BLaER1 treated with 17β-estradiol and CSF1 and Interleukin-3, amounts not matched to agents 10 nM and 100 nM (cell line): ENCODE measurements at regions not wholly inside any gene's neighbourhood (a gene's known extent, or its start where the extent isn't known, plus 50 kb on each side); places are given as distances from the start of the nearest gene placed in this dataset.

Experiments
- H3K27ac ChIP-seq, 11 experiments: shearing (Covaris generic); formaldehyde crosslinking; 2 replicates each; pipeline ENCODE4 v1.8.1; 2022
- H3K27me3 ChIP-seq, 11 experiments: shearing (Covaris generic); formaldehyde crosslinking; 2 replicates each; pipeline ENCODE4 v1.8.1; 2022
- H3K36me3 ChIP-seq, 11 experiments: shearing (Covaris generic); formaldehyde crosslinking; 2 replicates each; pipeline ENCODE4 v1.8.1; 2022
- H3K4me1 ChIP-seq, 10 experiments: shearing (Covaris generic); formaldehyde crosslinking; 2 replicates each; pipeline ENCODE4 v1.8.1; 2022
- H3K4me2 ChIP-seq, 11 experiments: shearing (Covaris generic); formaldehyde crosslinking; 2 replicates each; pipeline ENCODE4 v1.8.1; 2022
- H3K4me3 ChIP-seq, 10 experiments: shearing (Covaris generic); formaldehyde crosslinking; 2 replicates each; pipeline ENCODE4 v1.8.1; 2022
- H3K9ac ChIP-seq, 11 experiments: shearing (Covaris generic); formaldehyde crosslinking; 2 replicates each; pipeline ENCODE4 v1.8.1; 2022
- H3K9me3 ChIP-seq, 11 experiments: shearing (Covaris generic); formaldehyde crosslinking; replicated peaks in 1 of 11; 2 replicates each; pipeline ENCODE4 v1.8.1; 2022
- H4K20me1 ChIP-seq, 11 experiments: shearing (Covaris generic); formaldehyde crosslinking; 2 replicates each; pipeline ENCODE4 v1.8.1; 2022
- Cebpa-rat ChIP-seq, 11 experiments: shearing (Covaris generic); IDR thresholded peaks; 2 replicates each; pipeline ENCODE4 v1.8.1; 2022

DNA sequence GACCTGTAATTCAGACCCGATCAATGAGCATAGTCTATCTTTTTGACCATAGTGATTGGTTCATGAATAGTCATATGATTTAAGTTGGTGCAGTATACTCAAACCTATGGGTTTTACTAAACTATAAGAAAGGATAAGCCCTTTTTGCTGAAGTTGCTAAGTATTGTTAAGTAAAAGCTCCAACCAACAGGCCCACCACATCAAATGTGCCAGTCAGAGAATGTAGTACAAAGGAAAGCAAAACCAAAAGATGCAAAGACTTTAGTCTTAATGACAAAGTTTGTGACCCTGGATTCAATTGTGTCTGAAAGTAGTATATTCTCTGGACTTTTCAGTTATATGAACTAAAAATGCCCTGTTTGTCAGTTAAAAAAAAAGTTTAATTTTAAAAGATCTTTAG lies 208.1 kb upstream of the TET2 start:
- no peak overlapping the region; a peak in 1 of 22 replicates for H3K27ac ChIP-seq
- H3K9me3 ChIP-seq = peaks cover 4 to 23% (median 7%) of the 10 kb centered on the region in 11 experiments; a peak in 16 of 22 replicates
- TF ChIP-seq Cebpa-rat (IDR thresholded peaks at IDR 0.05) = no peak
- no peaks in the 10 kb centered on the region for H3K36me3 ChIP-seq
- H4K20me1 ChIP-seq = no peaks in the 10 kb centered on the region
- H3K4me3 ChIP-seq = no peak overlapping the region
- no peak overlapping the region for H3K4me2 ChIP-seq
- H3K27me3 ChIP-seq = no peaks in the 10 kb centered on the region
- no peak overlapping the region for H3K9ac ChIP-seq
- peaks cover 0 to 6% (median 0%) of the 10 kb centered on the region in 10 experiments; a peak in 1 of 20 replicates for H3K4me1 ChIP-seq

DNA sequence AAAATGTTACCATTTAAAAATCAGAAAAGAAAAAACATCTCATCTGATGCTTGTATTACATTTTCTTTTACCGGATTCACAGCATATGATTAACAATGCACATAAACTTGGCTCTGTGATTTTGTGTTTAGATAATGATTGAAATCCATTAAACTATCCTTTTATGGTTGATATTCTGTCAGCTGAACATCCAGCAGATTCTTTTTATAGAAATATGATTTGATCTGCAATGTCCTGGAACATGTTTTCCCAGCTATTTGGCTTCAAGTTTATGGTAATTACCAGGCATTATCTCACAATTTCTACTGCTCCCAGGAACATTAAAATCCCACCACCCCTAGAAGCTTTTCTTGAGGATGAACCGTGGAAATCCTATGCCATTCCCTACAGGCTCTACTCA lies 205.7 kb upstream of the TET2 start:
- H3K27ac ChIP-seq = no peak overlapping the region
- H4K20me1 ChIP-seq = no peaks in the 10 kb centered on the region
- TF ChIP-seq Cebpa-rat (IDR thresholded peaks at IDR 0.05) = no peak
- no peak overlapping the region for H3K4me2 ChIP-seq
- H3K36me3 ChIP-seq = no peaks in the 10 kb centered on the region
- H3K9me3 ChIP-seq = peaks cover 0 to 2% (median 0%) of the 10 kb centered on the region in 11 experiments; a peak in 2 of 22 replicates
- no peak overlapping the region for H3K9ac ChIP-seq
- no peak overlapping the region for H3K4me3 ChIP-seq
- no peaks in the 10 kb centered on the region for H3K27me3 ChIP-seq
- peaks cover 0 to 6% (median 0%) of the 10 kb centered on the region in 10 experiments; a peak in 1 of 20 replicates for H3K4me1 ChIP-seq

DNA sequence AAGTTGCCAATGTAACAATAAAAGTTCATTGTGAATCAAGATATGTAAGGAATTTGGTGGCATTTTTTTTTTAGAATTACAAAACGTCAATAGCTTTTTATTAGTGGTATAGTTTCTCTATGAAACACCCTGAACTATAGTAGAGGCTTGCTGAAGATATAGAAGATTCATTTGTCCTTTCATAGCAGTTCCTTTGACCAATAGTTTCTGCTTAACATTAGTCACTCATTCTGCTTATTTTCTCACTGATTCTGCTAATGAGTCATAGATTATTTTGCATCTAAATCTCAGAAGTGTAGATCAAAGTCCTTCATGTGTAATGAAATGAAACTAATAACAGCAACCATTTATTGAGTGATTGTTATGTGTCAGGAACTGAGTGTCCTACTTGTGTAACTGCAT lies 205.0 kb upstream of the TET2 start:
- Histone ChIP-seq H3K27me3 (no peaks in the 10 kb centered on the region), H3K36me3 (no peaks in the 10 kb centered on the region), H3K27ac (no peak overlapping the region), H3K4me2 (no peak overlapping the region), H4K20me1 (no peaks in the 10 kb centered on the region), H3K4me3 (no peak overlapping the region), H3K9me3 (no peaks in the 10 kb centered on the region), H3K9ac (no peak overlapping the region), H3K4me1 (peaks cover 0 to 6% (median 0%) of the 10 kb centered on the region in 10 experiments; a peak in 1 of 20 replicates)
- no peak for TF ChIP-seq Cebpa-rat (IDR thresholded peaks at IDR 0.05)

DNA sequence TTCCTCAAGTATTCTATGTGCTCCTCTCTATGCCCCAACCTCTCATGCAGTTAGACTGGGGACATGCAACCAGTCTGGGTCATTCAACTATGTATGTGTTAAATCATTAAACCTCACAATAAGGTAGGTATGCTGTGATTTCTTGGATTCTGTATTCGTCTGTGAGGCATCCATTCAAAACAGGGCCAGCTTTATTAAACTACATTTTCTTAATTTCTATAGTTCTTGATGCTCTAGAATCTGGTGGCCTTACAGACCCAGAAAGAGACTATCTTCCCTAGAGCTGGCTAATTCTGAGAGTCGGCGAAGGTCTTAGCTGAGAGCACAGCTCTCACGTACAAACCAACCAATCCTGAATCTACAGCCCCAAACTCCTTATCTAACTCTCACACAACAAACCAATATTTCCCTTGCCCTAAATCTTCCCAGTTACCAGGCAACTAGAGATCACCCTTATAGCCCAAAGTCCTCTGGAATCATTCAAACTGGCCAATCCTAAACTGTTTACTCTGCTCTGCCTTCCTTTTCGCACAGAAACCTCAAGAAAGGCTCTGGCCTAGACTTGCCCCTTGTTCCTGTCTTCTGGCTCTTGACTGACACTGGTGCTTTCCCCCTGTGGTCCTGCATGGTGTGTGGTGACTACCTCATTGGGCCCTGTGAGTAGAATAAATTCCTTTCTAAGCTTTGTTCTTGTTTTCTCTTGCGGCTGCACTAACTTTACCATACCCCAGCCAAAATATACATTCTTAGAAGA lies 203.5 kb upstream of the TET2 start:
- peaks cover 0 to under 1% (median 0%) of the 10 kb centered on the region in 10 experiments; a peak in 1 of 20 replicates for H3K4me1 ChIP-seq
- 0 out of 22 replicates have a peak overlapping the region, but pooled peaks of 1 of the 11 experiments have one; percentile 14 for H3K4me2 ChIP-seq
- H3K27ac ChIP-seq = no peak overlapping the region
- no peaks in the 10 kb centered on the region for H4K20me1 ChIP-seq
- no peaks in the 10 kb centered on the region for H3K9me3 ChIP-seq
- no peaks in the 10 kb centered on the region for H3K27me3 ChIP-seq
- no peak overlapping the region for H3K4me3 ChIP-seq
- no peaks in the 10 kb centered on the region for H3K36me3 ChIP-seq
- no peak for TF ChIP-seq Cebpa-rat (IDR thresholded peaks at IDR 0.05)
- no peak overlapping the region for H3K9ac ChIP-seq

DNA sequence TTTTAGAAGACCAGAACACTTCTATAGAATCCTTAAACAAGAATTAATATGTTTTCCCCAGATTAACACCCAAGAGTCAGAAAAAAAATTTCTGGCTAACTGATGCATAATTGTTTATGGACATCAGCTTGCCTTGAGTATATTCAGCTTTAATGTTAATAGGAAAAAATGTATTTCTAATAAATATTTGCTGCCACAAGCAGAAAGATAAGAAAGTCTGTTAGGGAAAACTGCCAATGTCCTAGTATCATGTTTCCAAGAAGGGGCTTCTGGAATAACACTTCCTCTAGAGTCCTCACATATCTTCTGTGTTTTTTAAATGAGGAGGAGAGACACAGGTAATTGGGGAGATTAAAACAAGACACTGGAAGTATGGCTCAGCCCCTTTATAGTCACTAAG lies 202.1 kb upstream of the TET2 start:
- no peaks in the 10 kb centered on the region for H3K4me1 ChIP-seq
- H3K4me2 ChIP-seq = no peak overlapping the region
- H3K4me3 ChIP-seq = no peak overlapping the region
- H3K36me3 ChIP-seq = no peaks in the 10 kb centered on the region
- no peak overlapping the region for H3K9ac ChIP-seq
- no peaks in the 10 kb centered on the region for H3K27me3 ChIP-seq
- no peaks in the 10 kb centered on the region for H4K20me1 ChIP-seq
- no peaks in the 10 kb centered on the region for H3K9me3 ChIP-seq
- TF ChIP-seq Cebpa-rat (IDR thresholded peaks at IDR 0.05) = no peak
- no peak overlapping the region for H3K27ac ChIP-seq

DNA sequence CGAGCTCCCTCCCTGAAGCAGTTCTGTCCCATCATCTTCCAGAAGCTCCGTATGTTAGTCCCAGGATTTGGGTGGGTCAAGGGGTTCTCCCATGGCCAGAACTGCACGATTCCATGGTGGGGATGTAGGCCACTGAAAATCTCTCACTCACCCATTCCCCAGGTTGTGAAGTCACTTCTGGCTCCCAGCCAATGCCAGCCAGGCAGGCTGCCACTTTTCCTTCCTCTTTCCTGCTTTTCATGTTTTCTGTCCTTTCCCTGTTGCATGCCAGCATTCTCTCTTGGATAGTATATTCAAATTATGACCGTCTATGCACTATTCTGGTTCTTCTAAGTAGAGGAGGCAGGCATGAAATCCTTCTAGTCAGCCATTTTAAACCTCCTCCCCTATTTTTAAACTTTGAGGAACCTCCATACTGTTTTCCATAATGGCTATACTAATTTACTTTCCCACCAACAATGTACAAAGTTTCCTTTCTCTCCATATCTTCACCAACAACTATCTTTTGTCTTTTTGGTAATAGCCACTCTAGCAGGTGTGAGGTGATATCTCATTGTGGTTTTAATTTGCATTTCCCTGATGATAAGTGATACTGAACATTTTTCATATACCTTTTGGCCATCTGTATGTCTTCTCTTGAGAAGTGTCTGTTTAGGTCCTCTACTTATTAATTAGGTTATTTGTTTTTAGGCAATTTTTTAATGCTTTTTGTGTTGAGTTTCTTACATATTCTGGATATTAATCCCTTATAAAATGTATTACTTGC lies 182.1 kb upstream of the TET2 start:
- H3K9ac ChIP-seq = no peak overlapping the region
- H3K4me1 ChIP-seq = peaks cover 0 to 41% (median 7%) of the 10 kb centered on the region in 10 experiments; a peak in 9 of 20 replicates
- H4K20me1 ChIP-seq = no peaks in the 10 kb centered on the region
- H3K4me2 ChIP-seq = peak overlapping the region in 3 of 11 experiments; percentile 42 to 80 (median 60); a peak in 6 of 22 replicates
- no peaks in the 10 kb centered on the region for H3K27me3 ChIP-seq
- H3K27ac ChIP-seq = no peak overlapping the region
- no peak for TF ChIP-seq Cebpa-rat (IDR thresholded peaks at IDR 0.05)
- H3K9me3 ChIP-seq = peaks cover 0 to 23% (median 4%) of the 10 kb centered on the region in 11 experiments; a peak in 10 of 22 replicates
- H3K4me3 ChIP-seq = no peak overlapping the region
- no peaks in the 10 kb centered on the region for H3K36me3 ChIP-seq

DNA sequence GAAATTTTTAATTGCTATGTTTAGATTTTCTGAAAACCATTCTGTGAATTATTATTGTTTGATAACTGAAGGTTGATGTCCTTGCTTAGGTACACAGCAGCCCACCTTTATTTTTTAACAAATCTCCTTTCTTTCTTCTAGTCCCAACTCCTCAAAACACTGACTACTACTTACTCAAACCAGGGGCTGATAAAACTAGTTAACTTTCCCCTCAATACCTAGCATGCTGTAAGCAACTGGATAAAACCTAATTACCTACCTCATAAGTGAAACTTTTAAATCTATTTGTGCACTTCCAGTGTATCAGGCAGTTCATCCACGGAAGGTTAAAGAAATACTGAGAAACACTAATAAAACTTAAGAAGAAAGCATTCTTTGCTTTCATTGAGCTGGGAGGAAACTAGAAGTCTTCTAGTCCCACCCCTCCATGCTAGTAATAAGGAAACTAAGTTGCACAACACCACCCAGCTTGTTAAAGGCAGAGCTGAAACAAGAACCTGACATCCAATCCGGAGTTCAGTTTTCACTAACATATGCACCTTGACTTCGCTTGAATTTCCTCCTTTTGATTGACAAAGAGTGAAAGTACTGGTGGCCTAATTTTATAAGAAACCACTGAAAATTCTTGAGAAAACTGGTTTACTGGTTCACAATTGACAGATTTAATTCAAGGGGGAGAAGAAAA lies 180.2 kb upstream of the TET2 start:
- TF ChIP-seq Cebpa-rat (IDR thresholded peaks at IDR 0.05) = peak in 6 of 11 experiments; percentile 58 to 93 (median 81); a peak in 10 of 22 replicates
- Histone ChIP-seq H3K4me3 (no peak overlapping the region), H3K27me3 (no peaks in the 10 kb centered on the region), H3K4me1 (peaks cover 0 to 41% (median 7%) of the 10 kb centered on the region in 10 experiments; a peak in 9 of 20 replicates), H3K9ac (peak overlapping the region in 2 of 11 experiments; percentile 6 to 39; a peak in 1 of 22 replicates), H3K36me3 (no peaks in the 10 kb centered on the region), H3K27ac (peak overlapping the region in 6 of 11 experiments; percentile 9 to 67 (median 50); a peak in 9 of 22 replicates), H3K9me3 (peaks cover 0 to 4% (median 0%) of the 10 kb centered on the region in 11 experiments; a peak in 8 of 22 replicates), H3K4me2 (peak overlapping the region in 7 of 11 experiments; percentile 6 to 80 (median 57); a peak in 11 of 22 replicates), H4K20me1 (no peaks in the 10 kb centered on the region)

DNA sequence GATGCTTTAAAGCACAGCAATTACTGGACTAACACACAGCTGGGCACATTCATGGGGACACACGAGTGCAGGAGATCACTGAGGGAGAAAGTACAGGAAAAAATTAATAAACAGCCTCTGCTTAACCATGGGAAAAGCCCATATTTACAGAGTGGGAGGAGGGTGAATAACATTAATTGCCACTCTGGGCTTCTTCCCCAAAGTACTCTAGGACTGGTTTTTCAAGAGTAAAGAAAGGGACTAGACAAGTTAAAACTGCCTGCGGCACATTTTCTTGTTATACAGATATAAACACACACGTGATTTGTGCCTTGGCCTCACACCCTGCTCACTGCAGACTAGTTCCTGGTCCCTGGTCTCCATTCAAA lies 179.7 kb upstream of the TET2 start:
- H3K4me2 ChIP-seq = peak overlapping the region in 7 of 11 experiments; percentile 6 to 80 (median 57); a peak in 11 of 22 replicates
- H3K9ac ChIP-seq = peak overlapping the region in 2 of 11 experiments; percentile 6 to 39; a peak in 1 of 22 replicates
- no peaks in the 10 kb centered on the region for H3K27me3 ChIP-seq
- peaks cover 0 to 41% (median 7%) of the 10 kb centered on the region in 10 experiments; a peak in 9 of 20 replicates for H3K4me1 ChIP-seq
- H3K27ac ChIP-seq = peak overlapping the region in 6 of 11 experiments; percentile 9 to 67 (median 49); a peak in 9 of 22 replicates
- no peaks in the 10 kb centered on the region for H4K20me1 ChIP-seq
- H3K4me3 ChIP-seq = no peak overlapping the region
- H3K36me3 ChIP-seq = no peaks in the 10 kb centered on the region
- H3K9me3 ChIP-seq = no peaks in the 10 kb centered on the region; a peak in 1 of 22 replicates
- no peak for TF ChIP-seq Cebpa-rat (IDR thresholded peaks at IDR 0.05)
